PFSK-1 (cell line): ENCODE measurements at regions not wholly inside any gene's neighbourhood (a gene's known extent, or its start where the extent isn't known, plus 50 kb on each side); places are given as distances from the start of the nearest gene placed in this dataset.

Experiments
- POLR2AphosphoS5 ChIP-seq: IDR thresholded peaks from 2 replicates; pipeline ENCODE4 v1.6.1; 2012; ENCODE audit warnings: low read depth, mild to moderate bottlenecking, control low read depth, low read length, moderate library complexity
- REST ChIP-seq, 2 experiments: IDR thresholded peaks; 2 replicates each; pipeline versions ENCODE4 v1.6.1 to v1.8.0; 2011 to 2012; ENCODE audit warnings: low read depth in 2 of 2, low read length in 2 of 2, control low read depth in 1 of 2, inconsistent platforms in 1 of 2, mild to moderate bottlenecking in 1 of 2, moderate library complexity in 1 of 2; ENCODE audit not compliant: insufficient read depth in 1 of 2

- TF ChIP-seq POLR2AphosphoS5, result no peak
- TF ChIP-seq REST (IDR thresholded peaks at IDR 0.05; ENCODE audit: insufficient read depth in 1 of 2, low read depth in 2 of 2, low read length in 2 of 2), result no peak
Observed at GRCh38 chr2:163441603-163442002, 294.2 kb downstream of the FIGN start.
